SHP77 treated with DMSO at 0.1 percent for 48 hours (cell line): ENCODE measurements at regions not wholly inside any gene's neighbourhood (a gene's known extent, or its start where the extent isn't known, plus 50 kb on each side); places are given as distances from the start of the nearest gene placed in this dataset.
"Not testable (repeated sequence)": the region's sequence is repeated elsewhere in the genome, so short reads cannot be mapped to it uniquely, and the experiment has no call there.

Experiments
- DNase-seq: peaks from one replicate; lab custom pipeline; 2025; lab: John Stamatoyannopoulos, UW

- no peak for DNase-seq
These were observed 722.6 kb downstream of the LRRIQ3 start for GRCh38 chr1:73475316-73475870.

- DNase-seq = no peak
These were observed 725.2 kb downstream of the LRRIQ3 start for GRCh38 chr1:73472810-73473209.

GRCh38 chr1:73467731-73468130 lies 730.2 kb downstream of the LRRIQ3 start:
- DNase-seq = no peak

DNA sequence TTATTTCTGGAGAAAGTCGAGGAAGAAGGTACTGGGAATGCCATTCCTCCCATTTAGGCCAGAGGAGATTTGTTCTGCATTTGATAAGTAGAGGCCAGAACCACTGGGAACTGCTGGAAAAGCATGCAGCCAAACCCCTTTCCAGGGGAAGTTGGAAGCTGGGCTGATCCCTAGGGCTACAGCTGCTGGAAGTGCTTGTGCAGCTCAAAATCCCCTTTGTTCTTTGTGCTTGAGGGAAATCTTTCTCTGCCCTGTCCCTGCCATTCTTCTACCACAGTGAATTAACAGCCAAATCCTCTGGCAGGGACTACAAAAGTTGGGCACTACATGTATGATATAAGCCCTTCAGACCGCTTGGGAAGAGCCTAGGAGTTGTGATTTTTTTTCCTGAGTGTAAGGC lies 734.1 kb downstream of the LRRIQ3 start:
- DNase-seq = no peak

DNA sequence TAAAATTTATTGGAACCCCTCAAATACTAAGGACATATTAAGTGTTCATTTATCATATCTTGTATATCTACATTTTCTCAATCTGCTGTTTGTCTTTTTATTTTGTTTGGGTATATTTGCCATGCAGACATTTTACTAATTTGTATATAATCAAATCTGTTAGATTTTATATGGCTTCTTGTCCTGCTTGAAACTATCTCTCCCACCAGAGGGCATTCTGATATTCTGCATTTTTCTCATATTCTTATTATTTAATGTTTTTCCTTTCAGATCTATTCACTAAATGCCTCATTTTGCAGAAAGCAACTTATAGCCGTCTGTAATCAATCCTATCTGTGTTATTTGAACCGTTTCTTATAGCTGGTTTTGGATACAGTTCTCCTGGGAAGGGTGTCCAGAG lies 745.5 kb downstream of the LRRIQ3 start:
- DNase-seq = no peak

DNA sequence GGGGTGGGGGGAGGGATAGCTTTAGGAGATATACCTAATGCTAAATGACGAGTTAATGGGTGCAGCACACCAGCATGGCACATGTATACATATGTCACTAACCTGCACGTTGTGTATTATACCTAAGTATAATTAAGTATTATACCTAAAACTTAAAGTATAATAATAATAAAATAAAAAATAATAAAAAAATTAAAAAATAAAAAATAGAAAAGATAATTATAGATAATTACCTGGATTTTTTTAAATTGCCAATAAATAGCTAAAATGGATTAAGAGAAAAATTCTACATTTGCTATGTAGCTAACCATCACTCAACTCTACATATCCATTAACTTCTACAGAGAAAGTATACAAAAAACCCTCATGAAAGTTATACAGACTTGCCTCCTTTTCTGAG lies 747.3 kb downstream of the LRRIQ3 start:
- not testable (repeated sequence) for DNase-seq

DNA sequence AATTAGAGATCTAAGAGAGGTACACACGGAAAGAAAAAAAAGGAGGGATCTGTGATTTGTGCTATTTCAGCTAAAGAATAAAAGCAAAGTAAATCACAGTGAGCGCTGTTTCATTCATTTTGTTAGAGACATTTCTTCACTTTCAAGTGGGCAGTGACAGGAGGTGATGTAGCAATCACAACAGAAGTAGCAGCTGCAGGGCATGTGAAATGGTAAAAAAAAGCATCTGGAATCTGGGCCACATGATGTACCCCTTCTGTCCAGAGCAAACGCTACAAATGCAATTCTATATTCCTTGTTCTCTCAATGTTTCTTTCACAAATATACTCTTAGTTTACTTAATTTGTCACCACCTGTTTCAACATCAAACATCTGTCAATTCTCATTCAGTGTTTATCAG lies 786.5 kb downstream of the LRRIQ3 start:
- peak; percentile 55 for DNase-seq

GRCh38 chr1:73401666-73402065 lies 796.3 kb downstream of the LRRIQ3 start:
- no peak for DNase-seq

DNA sequence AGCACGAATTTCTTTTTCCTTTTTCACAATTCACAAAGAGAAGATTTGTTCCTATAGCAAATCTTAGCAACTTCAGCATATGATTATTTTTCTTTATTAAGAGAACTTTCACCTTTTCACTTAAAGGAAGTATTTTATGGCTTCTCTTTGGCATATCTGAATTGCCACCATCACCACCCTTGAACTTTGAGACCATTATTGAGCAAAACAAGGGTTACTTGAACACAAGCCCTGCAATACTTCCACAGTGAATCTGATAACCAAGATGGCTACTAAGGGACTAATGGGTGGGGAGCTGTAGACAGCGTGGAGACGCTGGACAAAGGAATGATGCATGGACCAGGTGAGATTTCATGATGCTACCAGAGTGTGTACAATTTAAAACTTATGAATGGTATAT lies 815.0 kb downstream of the LRRIQ3 start:
- no peak for DNase-seq

- no peak for DNase-seq
These were observed 831.1 kb downstream of the LRRIQ3 start for GRCh38 chr1:73366734-73367413.

DNA sequence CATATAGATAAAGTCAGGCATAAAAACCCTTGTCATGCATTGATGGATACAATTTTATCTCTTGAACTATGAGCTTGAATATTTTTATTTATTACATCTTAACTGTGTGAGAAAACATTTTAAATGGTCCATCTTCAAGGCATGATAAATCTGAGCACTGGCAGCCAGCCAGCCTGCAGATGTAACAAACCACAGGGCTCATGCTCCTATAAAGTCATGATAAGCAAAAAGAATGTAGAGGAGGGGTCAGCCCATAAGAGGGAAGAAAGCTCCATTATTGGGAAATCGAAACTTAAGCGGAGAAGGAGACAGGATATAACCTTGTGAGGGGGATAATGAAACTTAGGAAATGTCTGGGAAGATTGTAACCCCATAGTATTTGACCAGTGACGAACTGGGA lies 839.0 kb downstream of the LRRIQ3 start:
- no peak for DNase-seq

- DNase-seq = no peak
These were observed 841.5 kb downstream of the LRRIQ3 start for GRCh38 chr1:73356485-73356884.

DNA sequence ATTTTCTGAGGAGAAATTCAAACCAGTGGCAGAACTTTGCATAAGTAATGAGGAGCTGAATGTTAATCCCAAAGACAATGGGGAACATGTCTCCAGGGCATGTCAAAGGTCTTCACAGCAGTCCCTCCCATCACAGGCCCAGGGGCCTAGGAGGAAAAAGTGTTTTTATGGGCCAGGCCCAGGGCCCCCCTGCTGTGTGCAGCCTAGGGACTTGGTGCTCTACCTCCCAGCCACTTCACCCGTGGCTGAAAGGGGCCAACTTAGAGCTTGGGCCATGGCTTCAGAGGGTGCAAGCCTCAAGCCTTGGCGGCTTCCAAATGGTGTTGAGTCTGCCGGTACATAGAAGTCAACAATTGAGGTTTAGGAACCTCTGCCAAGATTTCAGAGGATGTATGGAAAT lies 854.0 kb downstream of the LRRIQ3 start:
- no peak for DNase-seq

GRCh38 chr1:73333847-73334503 lies 864.0 kb downstream of the LRRIQ3 start:
- DNase-seq = no peak

GRCh38 chr1:73331726-73332125 lies 866.2 kb downstream of the LRRIQ3 start:
- no peak for DNase-seq

DNA sequence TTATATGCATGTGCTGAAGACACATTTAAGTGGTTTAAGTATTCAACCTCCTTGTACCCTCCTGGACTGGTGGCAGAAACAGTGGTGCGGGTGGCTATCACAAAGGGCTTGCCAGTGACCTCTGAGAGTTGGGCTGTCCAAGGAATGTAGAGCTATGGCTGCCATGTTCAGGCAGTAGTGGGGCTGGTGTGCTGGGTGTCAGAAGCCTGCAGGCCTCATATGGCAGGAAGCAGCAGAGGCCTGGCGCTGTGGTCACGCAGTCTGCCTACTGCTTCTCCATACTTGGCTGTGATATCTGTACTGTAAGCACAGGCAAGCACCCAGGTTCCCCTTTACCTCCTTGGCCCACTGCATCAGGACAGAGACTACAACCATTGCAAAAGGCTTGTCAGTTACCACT lies 870.0 kb downstream of the LRRIQ3 start:
- DNase-seq = no peak

DNA sequence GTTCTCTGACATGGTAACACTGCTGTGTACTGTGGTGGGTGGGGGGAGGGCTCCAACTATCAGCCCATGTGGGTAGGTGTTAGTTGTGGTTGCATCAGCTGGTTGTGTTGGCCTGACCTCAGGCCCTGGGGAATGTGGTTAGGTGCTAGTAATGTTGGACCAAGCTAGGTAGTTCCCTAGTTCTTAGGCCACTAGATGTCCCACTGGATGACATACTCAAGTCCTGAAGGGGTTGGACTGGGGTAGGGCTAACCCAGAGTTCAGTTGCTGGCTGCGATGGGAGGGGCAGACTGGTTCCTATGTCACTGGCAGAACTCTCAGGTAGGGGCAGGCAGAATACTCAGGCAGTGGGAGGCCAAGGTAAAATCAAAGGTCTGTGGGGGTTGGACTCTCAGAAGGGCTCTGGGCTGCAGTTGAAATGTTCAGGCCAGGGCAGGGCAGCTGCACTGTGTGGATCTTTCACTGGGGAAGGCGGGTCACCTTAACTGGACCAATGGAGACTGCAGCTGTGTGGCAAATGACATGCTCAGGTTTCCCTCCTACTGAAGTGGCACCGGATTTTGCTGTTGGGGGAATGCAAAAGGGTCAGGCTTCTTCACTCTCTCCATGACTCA lies 870.7 kb downstream of the LRRIQ3 start:
- no peak for DNase-seq

- DNase-seq = no peak
These were observed 871.3 kb downstream of the LRRIQ3 start for GRCh38 chr1:73326663-73327062.

- no peak for DNase-seq
These were observed 887.1 kb downstream of the LRRIQ3 start for GRCh38 chr1:73310797-73311381.

GRCh38 chr1:73306899-73307555 lies 890.9 kb downstream of the LRRIQ3 start:
- no peak for DNase-seq

- DNase-seq = no peak
These were observed 924.1 kb downstream of the LRRIQ3 start for GRCh38 chr1:73273886-73274285.

DNA sequence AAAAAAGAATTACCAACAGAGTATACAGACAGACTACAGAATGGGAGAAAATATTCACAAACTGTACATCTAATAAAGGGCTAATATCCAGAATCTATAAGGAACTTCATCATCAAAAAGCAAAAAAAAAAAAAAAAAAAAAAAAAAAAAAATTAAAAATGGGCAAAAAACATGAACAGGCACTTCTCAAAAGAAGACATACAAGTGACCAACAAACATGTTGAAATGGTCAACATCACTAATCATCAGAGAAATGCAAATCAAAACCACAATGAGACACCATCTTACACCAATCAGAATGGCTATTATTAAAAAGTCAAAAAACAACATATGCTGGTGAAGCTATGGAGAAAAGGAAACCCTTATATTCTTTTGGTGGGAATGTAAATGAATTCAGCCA lies 952.8 kb downstream of the LRRIQ3 start:
- not testable (repeated sequence) for DNase-seq
